H1 (cell line): ENCODE measurements at regions not wholly inside any gene's neighbourhood (a gene's known extent, or its start where the extent isn't known, plus 50 kb on each side); places are given as distances from the start of the nearest gene placed in this dataset.

Source experiments
- CTCF ChIA-PET: fragments of 300-600 bp; sonication (Branson Sonifier 250); formaldehyde crosslinking; loops from one replicate; lab custom pipeline; 2021; ENCODE audit not compliant: partially characterized antibody; lab: Charles Lee
- POLR2A ChIA-PET: fragments of 300-600 bp; sonication (Branson Sonifier 250); formaldehyde crosslinking; loops from one replicate; lab custom pipeline; 2021; ENCODE audit warnings: inconsistent platforms; ENCODE audit not compliant: partially characterized antibody; lab: Charles Lee
- DNase-seq, 2 experiments: peaks; one replicate each; pipeline versions ENCODE4 v3.0.0 to v3.0.0-alpha.2; 2010 to 2022; ENCODE audit warnings: low spot score in 2 of 2, low read depth in 1 of 2, mixed read lengths in 1 of 2
- FAIRE-seq: peaks from 2 replicates; lab custom pipeline; 2011; peaks lifted over from hg19 to GRCh38; lab: Jason Lieb, UNC
- H2AFZ ChIP-seq: 2 replicates; pipeline ENCODE4 v1.8.1; 2012; ENCODE audit warnings: low read length, inconsistent platforms
- H2AK5ac ChIP-seq: 2 replicates; pipeline ENCODE4 v1.6.1; 2013; ENCODE audit warnings: low read depth, low read length
- H2BK120ac ChIP-seq: replicated peaks from 2 replicates; pipeline ENCODE3; 2013; ENCODE audit warnings: low read depth, low read length, inconsistent platforms
- H2BK12ac ChIP-seq: 2 replicates; pipeline ENCODE4 v1.6.1; 2013; ENCODE audit warnings: low read depth, low read length
- H2BK15ac ChIP-seq: 2 replicates; pipeline ENCODE4 v1.6.1; 2013; ENCODE audit warnings: low read length
- H2BK20ac ChIP-seq: 2 replicates; pipeline ENCODE4 v1.6.1; 2013; ENCODE audit warnings: low read length
- H2BK5ac ChIP-seq: 2 replicates; pipeline ENCODE4 v1.6.1; 2013; ENCODE audit warnings: low read depth, low read length
- H3K14ac ChIP-seq: 2 replicates; pipeline ENCODE4 v1.6.1; 2013; ENCODE audit warnings: inconsistent platforms; ENCODE audit not compliant: insufficient read length
- H3K18ac ChIP-seq: 2 replicates; pipeline ENCODE4 v1.6.1; 2013; ENCODE audit warnings: low read length; ENCODE audit errors: extremely low read depth
- H3K23ac ChIP-seq: 2 replicates; pipeline ENCODE4 v1.6.1; 2013; ENCODE audit warnings: inconsistent platforms; ENCODE audit not compliant: insufficient read length
- H3K23me2 ChIP-seq: 2 replicates; pipeline ENCODE4 v1.6.1; 2013; ENCODE audit warnings: low read depth, low read length
- H3K27ac ChIP-seq: 2 replicates; pipeline ENCODE4 v1.6.1; 2011; ENCODE audit warnings: low read depth, low read length, inconsistent platforms
- H3K27me3 ChIP-seq, 4 experiments: replicated peaks in 1 of 4; 1 replicate in 1 of 4; 2 replicates in 3 of 4; pipeline versions ENCODE4 v1.6.1 to v1.8.1; 2011 to 2013; ENCODE audit warnings: low read length in 3 of 4, mild to moderate bottlenecking in 3 of 4, inconsistent platforms in 2 of 4, mixed read lengths in 2 of 4, moderate library complexity in 1 of 4; ENCODE audit not compliant: control insufficient read depth in 3 of 4, insufficient read depth in 3 of 4; ENCODE audit errors: extremely low read depth in 1 of 4
- H3K36me3 ChIP-seq, 4 experiments: 2 replicates each; pipeline versions ENCODE4 v1.6.1 to v1.8.1; 2011 to 2013; ENCODE audit warnings: mild to moderate bottlenecking in 4 of 4, low read length in 3 of 4, moderate library complexity in 2 of 4, control low read depth in 1 of 4, inconsistent platforms in 1 of 4; ENCODE audit not compliant: insufficient read depth in 4 of 4, control insufficient read depth in 2 of 4
- H3K4ac ChIP-seq: replicated peaks from 2 replicates; pipeline ENCODE3; 2013; ENCODE audit warnings: low read length, low read depth, mixed read lengths, inconsistent platforms; ENCODE audit not compliant: insufficient read length
- H3K4me1 ChIP-seq, 4 experiments: replicated peaks in 1 of 4; 1 replicate in 1 of 4; 2 replicates in 3 of 4; pipeline versions ENCODE4 v1.6.1 to v1.8.1; 2011 to 2013; ENCODE audit warnings: low read length in 3 of 4, inconsistent platforms in 2 of 4, mixed read lengths in 1 of 4; ENCODE audit not compliant: insufficient read depth in 4 of 4, control insufficient read depth in 3 of 4
- H3K4me2 ChIP-seq, 2 experiments: 2 replicates each; pipeline versions ENCODE4 v1.6.1 to v1.8.1; 2011 to 2013; ENCODE audit warnings: low read depth in 2 of 2, low read length in 2 of 2, control low read depth in 1 of 2, inconsistent platforms in 1 of 2, mild to moderate bottlenecking in 1 of 2; ENCODE audit not compliant: insufficient read depth in 1 of 2
- H3K4me3 ChIP-seq, 4 experiments: fragments of 200-600, 300-600 bp in 1 of 4; sonication (generic), shearing (Covaris generic), sonication (Bioruptor Twin) in 1 of 4; 2 replicates each; pipeline versions ENCODE4 v1.5.1 to v1.8.1; 2011 to 2016; ENCODE audit warnings: low read length in 4 of 4, low read depth in 3 of 4, control low read depth in 2 of 4, inconsistent platforms in 2 of 4, mild to moderate bottlenecking in 2 of 4, mixed read lengths in 1 of 4, moderate library complexity in 1 of 4; ENCODE audit not compliant: insufficient read depth in 2 of 4; ENCODE audit errors: extremely low read depth in 1 of 4
- H3K56ac ChIP-seq: replicated peaks from 2 replicates; pipeline ENCODE3; 2013; ENCODE audit warnings: low read depth, mild to moderate bottlenecking, mixed read lengths, low read length, inconsistent platforms; ENCODE audit not compliant: insufficient read length
- H3K79me1 ChIP-seq: 2 replicates; pipeline ENCODE4 v1.6.1; 2013; ENCODE audit warnings: low read depth, low read length, control low read depth
- H3K79me2 ChIP-seq, 2 experiments: 2 replicates each; pipeline versions ENCODE4 v1.6.1 to v1.8.1; 2012 to 2013; ENCODE audit warnings: low read length in 2 of 2, mild to moderate bottlenecking in 2 of 2, inconsistent platforms in 1 of 2; ENCODE audit not compliant: insufficient read depth in 2 of 2, control insufficient read depth in 1 of 2
- H3K9ac ChIP-seq, 4 experiments: replicated peaks in 1 of 4; 1 replicate in 1 of 4; 2 replicates in 3 of 4; pipeline versions ENCODE4 v1.6.1 to v1.8.1; 2011 to 2013; ENCODE audit warnings: low read depth in 3 of 4, low read length in 3 of 4, control low read depth in 2 of 4, mild to moderate bottlenecking in 2 of 4, moderate library complexity in 2 of 4, inconsistent platforms in 1 of 4; ENCODE audit errors: extremely low read depth in 1 of 4
- H3K9me3 ChIP-seq, 2 experiments: 2 replicates each; pipeline versions ENCODE4 v1.6.1 to v1.8.1; 2012 to 2013; ENCODE audit warnings: mild to moderate bottlenecking in 2 of 2, moderate library complexity in 2 of 2, control low read depth in 1 of 2, inconsistent platforms in 1 of 2, low read depth in 1 of 2, low read length in 1 of 2, mixed read lengths in 1 of 2; ENCODE audit not compliant: insufficient read depth in 2 of 2
- H4K20me1 ChIP-seq, 2 experiments: replicated peaks in 1 of 2; 2 replicates each; pipeline versions ENCODE3 to v1.8.1; 2011 to 2013; ENCODE audit warnings: inconsistent platforms in 2 of 2, low read length in 2 of 2, mild to moderate bottlenecking in 1 of 2; ENCODE audit not compliant: insufficient read depth in 2 of 2, control insufficient read depth in 1 of 2
- H4K5ac ChIP-seq: 2 replicates; pipeline ENCODE4 v1.6.1; 2013; ENCODE audit warnings: low read length, low read depth, mixed read lengths, inconsistent platforms; ENCODE audit not compliant: insufficient read length
- H4K8ac ChIP-seq: 2 replicates; pipeline ENCODE4 v1.8.0; 2013; ENCODE audit warnings: mild to moderate bottlenecking, moderate library complexity, low read length, inconsistent platforms; ENCODE audit not compliant: insufficient read depth; ENCODE audit errors: extremely low read depth
- H4K91ac ChIP-seq: replicated peaks from 2 replicates; pipeline ENCODE3; 2013; ENCODE audit warnings: low read length, mixed read lengths, inconsistent platforms; ENCODE audit not compliant: insufficient read length
- BRCA1 ChIP-seq: IDR thresholded peaks from 2 replicates; pipeline ENCODE4 v1.6.1; 2012; ENCODE audit warnings: low read depth, low read length, improper control_type of control experiment
- GABPA ChIP-seq: IDR thresholded peaks from 2 replicates; pipeline ENCODE4 v1.6.1; 2011; ENCODE audit warnings: mild to moderate bottlenecking, low read length, moderate library complexity, borderline replicate concordance; ENCODE audit not compliant: insufficient read depth
- KDM4A ChIP-seq: IDR thresholded peaks from one replicate; pipeline ENCODE4 v1.7.1; 2012; ENCODE audit warnings: low read depth, mild to moderate bottlenecking, moderate library complexity, low read length, inconsistent platforms; ENCODE audit not compliant: severe bottlenecking
- POLR2A ChIP-seq, 2 experiments: IDR thresholded peaks; 1 replicate in 1 of 2; 2 replicates in 1 of 2; pipeline ENCODE4 v1.6.1; 2011; ENCODE audit warnings: low read depth in 2 of 2, low read length in 2 of 2, mild to moderate bottlenecking in 2 of 2; ENCODE audit errors: control extremely low read depth in 1 of 2
- POLR2AphosphoS5 ChIP-seq: IDR thresholded peaks from 2 replicates; pipeline ENCODE4 v1.6.1; 2011; ENCODE audit warnings: low read depth, low read length
- RAD21 ChIP-seq, 2 experiments: IDR thresholded peaks in 1 of 2; conservative IDR thresholded peaks in 1 of 2; 2 replicates each; pipeline ENCODE4 v1.6.1; 2011; ENCODE audit warnings: low read depth in 2 of 2, low read length in 2 of 2, improper control_type of control experiment in 1 of 2, inconsistent platforms in 1 of 2, mild to moderate bottlenecking in 1 of 2, moderate library complexity in 1 of 2
- SAP30 ChIP-seq: fragments of 300-600 bp; sonication (generic); IDR thresholded peaks from 2 replicates; pipeline ENCODE4 v1.7.1; 2012; ENCODE audit warnings: low read length, moderate library complexity, mild to moderate bottlenecking, inconsistent platforms; ENCODE audit not compliant: insufficient read depth, insufficient replicate concordance
- SP4 ChIP-seq: IDR thresholded peaks from 2 replicates; pipeline ENCODE4 v1.6.1; 2012; ENCODE audit warnings: low read length, inconsistent platforms
- SRF ChIP-seq: IDR thresholded peaks from 2 replicates; pipeline ENCODE4 v1.6.1; 2011; ENCODE audit warnings: mild to moderate bottlenecking, low read depth, low read length, moderate library complexity
- SUZ12 ChIP-seq: fragments of 200-600 bp; sonication (generic); IDR thresholded peaks from 2 replicates; pipeline ENCODE4 v1.6.1; 2012; ENCODE audit warnings: mild to moderate bottlenecking, inconsistent platforms, low read length, moderate library complexity, mixed read lengths
- TBP ChIP-seq: IDR thresholded peaks from 2 replicates; pipeline ENCODE4 v1.6.1; 2011; ENCODE audit warnings: low read depth, low read length, improper control_type of control experiment
- YY1 ChIP-seq: IDR thresholded peaks from 2 replicates; pipeline ENCODE4 v1.6.1; 2011; ENCODE audit warnings: low read depth, mild to moderate bottlenecking, low read length
- WGBS, 2 experiments: shearing (Covaris generic) in 1 of 2; methylation state at CpG; one replicate each; pipeline versions ENCODE4 v1.1.6 to v1.1.7; 2013 to 2015; ENCODE audit warnings: low lambda C conversion rate in 2 of 2, mixed read lengths in 2 of 2, inconsistent platforms in 1 of 2, low coverage in 1 of 2, missing lambda C conversion rate in 1 of 2; ENCODE audit not compliant: insufficient replicate concordance in 2 of 2, insufficient coverage in 1 of 2, insufficient read length in 1 of 2; ENCODE audit errors: extremely low coverage in 1 of 2, missing lambda C conversion rate in 1 of 2; 5-methylcytosine and 5-hydroxymethylcytosine counted together
- TF ChIP-seq, protein P1 (sequence below): IDR thresholded peaks from 2 replicates; pipeline ENCODE4 v1.6.1; 2012; ENCODE audit warnings: inconsistent platforms
- TF ChIP-seq, protein P2 (sequence below): IDR thresholded peaks from 2 replicates; pipeline ENCODE4 v1.6.1; 2012; ENCODE audit warnings: inconsistent platforms

GRCh38 chr2:4354164-4354563 lies 650.8 kb downstream of the DCDC2C start:
- Histone ChIP-seq H3K18ac (no peak overlapping the region), H3K27me3 (no peaks in the 10 kb centered on the region), H3K23ac (no peak overlapping the region), H3K4me1 (no peaks in the 10 kb centered on the region), H2BK15ac (no peak overlapping the region), H3K79me2 (no peaks in the 10 kb centered on the region), H2BK12ac (no peak overlapping the region), H2BK120ac (no peak overlapping the region), H4K91ac (no peak overlapping the region), H4K20me1 (no peaks in the 10 kb centered on the region), H2BK20ac (no peak overlapping the region), H3K56ac (no peak overlapping the region), H2BK5ac (no peak overlapping the region), H3K4me2 (no peak overlapping the region), H3K23me2 (no peaks in the 10 kb centered on the region), H3K79me1 (no peaks in the 10 kb centered on the region), H3K9me3 (no peaks in the 10 kb centered on the region), H3K27ac (no peak overlapping the region), H4K5ac (no peak overlapping the region), H2AFZ (no peak overlapping the region), H3K9ac (no peak overlapping the region), H3K14ac (no peak overlapping the region), H3K4me3 (no peak overlapping the region), H4K8ac (no peak overlapping the region), H3K36me3 (no peaks in the 10 kb centered on the region; a peak in 1 of 8 replicates), H3K4ac (no peak overlapping the region), H2AK5ac (no peak overlapping the region)
- POLR2A ChIA-PET = no interaction called here
- no peak for DNase-seq
- no peak for FAIRE-seq
- WGBS, 2 experiments = 89% methylated on average over 1 of the region's 1 CpG; no CpG with 5 or more reads in 1 of the 2 experiments
- TF ChIP-seq, protein P1, sequence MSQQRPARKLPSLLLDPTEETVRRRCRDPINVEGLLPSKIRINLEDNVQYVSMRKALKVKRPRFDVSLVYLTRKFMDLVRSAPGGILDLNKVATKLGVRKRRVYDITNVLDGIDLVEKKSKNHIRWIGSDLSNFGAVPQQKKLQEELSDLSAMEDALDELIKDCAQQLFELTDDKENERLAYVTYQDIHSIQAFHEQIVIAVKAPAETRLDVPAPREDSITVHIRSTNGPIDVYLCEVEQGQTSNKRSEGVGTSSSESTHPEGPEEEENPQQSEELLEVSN = no peak
- TF ChIP-seq BRCA1 = no peak
- no peak for TF ChIP-seq SUZ12
- no peak for TF ChIP-seq POLR2AphosphoS5
- no peak for TF ChIP-seq RAD21 (IDR thresholded peaks at IDR 0.05 in 1 of 2, conservative IDR thresholded peaks at IDR 0.05 in 1 of 2; ENCODE audit: low read depth in 2 of 2, low read length in 2 of 2)
- TF ChIP-seq SAP30 = no peak
- TF ChIP-seq KDM4A = no peak
- TF ChIP-seq SP4 = no peak
- no peak for TF ChIP-seq YY1
- TF ChIP-seq, protein P2, sequence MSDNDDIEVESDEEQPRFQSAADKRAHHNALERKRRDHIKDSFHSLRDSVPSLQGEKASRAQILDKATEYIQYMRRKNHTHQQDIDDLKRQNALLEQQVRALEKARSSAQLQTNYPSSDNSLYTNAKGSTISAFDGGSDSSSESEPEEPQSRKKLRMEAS = no peak
- TF ChIP-seq POLR2A (IDR thresholded peaks at IDR 0.05; ENCODE audit: control extremely low read depth in 1 of 2, low read depth in 2 of 2, low read length in 2 of 2) = no peak
- no peak for TF ChIP-seq TBP
- TF ChIP-seq GABPA = no peak
- TF ChIP-seq SRF = no peak
- CTCF ChIA-PET = interaction anchor here (0.7 to 2.2 kb wide), 16 partner anchors 11 to 641 kb away, joined by 3 to 10 read pairs (median 3); no protein-coding TSS in a partner anchor
